ENCODE measurements at regions not wholly inside any gene's neighbourhood (a gene's known extent, or its start where the extent isn't known, plus 50 kb on each side); places are given as distances from the start of the nearest gene placed in this dataset.

DNA sequence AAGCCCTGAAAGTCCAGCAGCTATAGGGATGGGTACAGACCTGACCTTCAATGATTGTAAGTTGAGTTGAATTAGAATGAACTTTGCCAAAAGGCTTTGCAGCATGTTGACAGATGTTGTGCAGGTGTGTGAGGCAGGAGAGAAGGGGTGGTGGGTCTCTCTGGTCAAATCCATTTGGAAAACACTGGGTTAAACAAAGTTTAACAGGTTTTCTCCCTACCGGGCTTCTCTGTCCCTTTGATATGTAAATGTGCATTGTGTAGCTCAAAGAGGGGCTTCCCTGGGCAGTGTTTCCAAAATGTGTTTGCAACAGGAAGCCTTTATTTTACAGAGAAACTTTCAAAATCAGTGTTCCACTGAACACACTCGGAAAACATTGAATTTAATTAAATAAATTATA, 72.1 kb upstream of the BRINP1 start:
- DNase-seq: no peak

DNA sequence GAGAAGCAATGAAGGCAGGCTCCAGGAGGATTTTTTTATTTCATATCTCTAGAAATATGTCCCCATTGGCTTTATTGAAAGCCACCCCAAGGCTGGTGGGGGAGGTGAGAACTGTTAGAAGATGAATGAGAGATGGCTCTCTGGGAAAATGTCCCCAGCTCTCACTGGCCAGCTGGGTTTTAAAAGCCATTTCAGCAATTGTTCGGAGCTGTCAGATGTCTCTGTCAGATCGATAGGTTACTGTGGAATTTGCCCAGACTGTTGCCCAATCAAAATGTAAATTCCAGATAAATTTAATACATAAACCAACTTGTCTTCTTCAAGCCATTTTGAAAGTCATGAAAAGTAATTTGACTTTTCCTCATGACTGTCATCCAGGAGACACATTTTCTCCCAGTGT, 67.0 kb upstream of the BRINP1 start:
- no peak for DNase-seq

DNA sequence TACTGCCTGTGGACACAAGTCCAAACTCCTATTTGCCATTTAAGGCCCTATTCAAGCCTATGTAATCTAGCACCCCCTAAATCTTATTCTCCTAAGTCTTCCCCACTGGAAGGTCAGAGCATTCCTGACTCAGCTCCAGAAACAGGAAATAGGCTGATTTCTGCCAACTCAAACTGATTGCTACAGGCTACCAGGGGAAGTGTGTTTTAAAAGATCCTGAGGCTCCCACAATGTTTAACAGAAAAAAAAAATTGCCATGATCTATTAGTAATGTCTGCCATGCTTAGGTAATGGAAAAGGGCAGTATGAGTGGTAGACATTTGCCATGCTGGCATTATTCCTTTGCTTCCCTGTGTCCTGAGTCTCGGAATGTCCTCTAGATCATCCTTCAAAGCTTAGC, 65.8 kb upstream of the BRINP1 start:
- DNase-seq: no peak

GRCh38 chr9:119432428-119432827, 63.2 kb upstream of the BRINP1 start:
- no peak for DNase-seq

GRCh38 chr9:119429302-119429701, 60.1 kb upstream of the BRINP1 start:
- no peak for DNase-seq

GRCh38 chr9:119420231-119420630, 51.0 kb upstream of the BRINP1 start:
- DNase-seq: no peak
